ENCODE measurements at regions not wholly inside any gene's neighbourhood (a gene's known extent, or its start where the extent isn't known, plus 50 kb on each side); places are given as distances from the start of the nearest gene placed in this dataset.

DNA sequence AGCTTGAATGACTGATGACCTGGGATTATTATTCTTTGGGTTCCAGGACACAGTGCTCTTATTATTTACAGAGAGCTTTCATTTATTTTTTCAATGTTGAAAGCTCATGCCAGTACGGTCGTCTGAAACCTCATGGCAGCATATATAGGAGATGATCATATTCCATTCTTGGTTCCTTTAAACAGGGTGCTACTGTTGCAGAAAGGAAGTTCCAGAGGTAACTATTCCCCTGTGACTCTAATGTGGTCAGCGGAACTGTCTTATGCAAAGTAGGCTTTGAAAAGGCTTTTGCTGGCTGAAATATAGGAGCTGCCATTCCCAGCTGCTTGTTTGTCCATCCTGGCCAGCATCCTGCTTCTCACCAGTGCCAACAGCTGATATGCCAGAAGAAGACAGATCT is 208.3 kb upstream of the LEF1 start:
- H3K9me3 ChIP-seq = no peaks in the 10 kb centered on the region
- no peak overlapping the region for H3K4me3 ChIP-seq
- DNase-seq (ENCODE audit: extremely low spot score) = no peak
- WGBS = 65% methylated on average over 3 of the region's 3 CpGs
- H3K36me3 ChIP-seq = no peaks in the 10 kb centered on the region
- no peak overlapping the region for H3K27ac ChIP-seq (replicated peaks in 1 of 4)
- intact Hi-C loops (cut with DNase I) = no loop called here
- H3K27me3 ChIP-seq = peaks cover 0 to 17% (median 0%) of the 10 kb centered on the region in 4 donors
- no peak for TF ChIP-seq EP300 (IDR thresholded peaks at IDR 0.05)
- no peak for TF ChIP-seq POLR2A (IDR thresholded peaks at IDR 0.05; ENCODE audit: low read depth)
- no peak for TF ChIP-seq POLR2AphosphoS5 (IDR thresholded peaks at IDR 0.05)
- TF ChIP-seq, protein P1, sequence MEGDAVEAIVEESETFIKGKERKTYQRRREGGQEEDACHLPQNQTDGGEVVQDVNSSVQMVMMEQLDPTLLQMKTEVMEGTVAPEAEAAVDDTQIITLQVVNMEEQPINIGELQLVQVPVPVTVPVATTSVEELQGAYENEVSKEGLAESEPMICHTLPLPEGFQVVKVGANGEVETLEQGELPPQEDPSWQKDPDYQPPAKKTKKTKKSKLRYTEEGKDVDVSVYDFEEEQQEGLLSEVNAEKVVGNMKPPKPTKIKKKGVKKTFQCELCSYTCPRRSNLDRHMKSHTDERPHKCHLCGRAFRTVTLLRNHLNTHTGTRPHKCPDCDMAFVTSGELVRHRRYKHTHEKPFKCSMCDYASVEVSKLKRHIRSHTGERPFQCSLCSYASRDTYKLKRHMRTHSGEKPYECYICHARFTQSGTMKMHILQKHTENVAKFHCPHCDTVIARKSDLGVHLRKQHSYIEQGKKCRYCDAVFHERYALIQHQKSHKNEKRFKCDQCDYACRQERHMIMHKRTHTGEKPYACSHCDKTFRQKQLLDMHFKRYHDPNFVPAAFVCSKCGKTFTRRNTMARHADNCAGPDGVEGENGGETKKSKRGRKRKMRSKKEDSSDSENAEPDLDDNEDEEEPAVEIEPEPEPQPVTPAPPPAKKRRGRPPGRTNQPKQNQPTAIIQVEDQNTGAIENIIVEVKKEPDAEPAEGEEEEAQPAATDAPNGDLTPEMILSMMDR (IDR thresholded peaks at IDR 0.05) = no peak
- H3K4me1 ChIP-seq = no peaks in the 10 kb centered on the region

DNA sequence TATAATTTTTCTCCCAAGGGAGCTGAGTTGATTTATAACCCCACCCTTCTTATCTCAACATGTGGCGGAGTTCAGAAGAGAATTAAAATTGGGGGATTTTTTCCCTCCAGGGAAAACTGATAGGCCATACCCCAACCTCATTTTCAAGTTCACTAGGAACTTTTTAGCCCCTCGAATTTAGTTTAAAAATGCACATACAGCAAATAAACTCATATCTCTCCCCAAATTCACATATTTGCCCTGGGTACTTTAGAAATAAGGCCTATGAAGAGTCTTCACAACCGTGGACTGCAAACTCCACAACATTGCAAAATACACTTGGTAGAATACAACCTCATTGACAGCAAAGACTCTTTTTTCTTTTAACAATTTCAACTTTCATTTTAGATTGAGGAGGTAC is 206.7 kb upstream of the LEF1 start:
- Histone ChIP-seq H3K27me3 (peaks cover 0 to 25% (median 0%) of the 10 kb centered on the region in 4 donors), H3K27ac (replicated peaks in 1 of 4) (no peak overlapping the region), H3K4me1 (no peaks in the 10 kb centered on the region), H3K36me3 (no peaks in the 10 kb centered on the region), H3K9me3 (no peaks in the 10 kb centered on the region), H3K4me3 (no peak overlapping the region)
- intact Hi-C loops (cut with DNase I) = no loop called here
- WGBS = 84% methylated on average over 3 of the region's 3 CpGs
- peak; percentile 42 for DNase-seq (ENCODE audit: extremely low spot score)
- no peak for TF ChIP-seq EP300 (IDR thresholded peaks at IDR 0.05)
- no peak for TF ChIP-seq POLR2AphosphoS5 (IDR thresholded peaks at IDR 0.05)
- TF ChIP-seq, protein P1 (IDR thresholded peaks at IDR 0.05) = no peak
- TF ChIP-seq POLR2A (IDR thresholded peaks at IDR 0.05; ENCODE audit: low read depth) = no peak

DNA sequence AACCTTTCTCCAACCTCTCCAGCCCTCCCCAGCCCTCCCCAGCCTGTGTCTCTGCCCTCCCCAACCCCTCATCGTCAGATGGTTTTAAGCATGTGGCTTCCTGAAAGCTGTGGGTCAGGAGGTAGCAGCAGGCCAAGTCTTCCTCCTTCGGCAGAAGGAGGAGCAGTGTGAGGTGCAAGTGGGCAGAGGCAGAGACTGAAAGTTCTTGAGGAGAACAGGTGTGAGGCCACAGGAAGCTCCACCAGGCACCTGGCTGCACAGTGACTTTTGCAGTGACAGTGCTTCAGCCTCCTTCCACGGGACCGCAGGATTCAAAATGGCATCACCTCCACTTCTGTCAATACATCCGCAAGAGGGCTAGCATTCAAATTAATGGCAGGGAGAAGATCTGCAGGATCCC is 203.9 kb upstream of the LEF1 start:
- 86% methylated on average over 4 of the region's 5 CpGs for WGBS
- intact Hi-C loops (cut with DNase I) = no loop called here
- Histone ChIP-seq H3K9me3 (no peaks in the 10 kb centered on the region), H3K4me1 (no peaks in the 10 kb centered on the region), H3K27me3 (peaks cover 0 to 29% (median 0%) of the 10 kb centered on the region in 4 donors), H3K36me3 (no peaks in the 10 kb centered on the region), H3K27ac (replicated peaks in 1 of 4) (no peak overlapping the region), H3K4me3 (no peak overlapping the region)
- DNase-seq (ENCODE audit: extremely low spot score) = peak; percentile 70
- TF ChIP-seq, protein P1 (IDR thresholded peaks at IDR 0.05) = no peak
- no peak for TF ChIP-seq POLR2AphosphoS5 (IDR thresholded peaks at IDR 0.05)
- no peak for TF ChIP-seq POLR2A (IDR thresholded peaks at IDR 0.05; ENCODE audit: low read depth)
- no peak for TF ChIP-seq EP300 (IDR thresholded peaks at IDR 0.05)

DNA sequence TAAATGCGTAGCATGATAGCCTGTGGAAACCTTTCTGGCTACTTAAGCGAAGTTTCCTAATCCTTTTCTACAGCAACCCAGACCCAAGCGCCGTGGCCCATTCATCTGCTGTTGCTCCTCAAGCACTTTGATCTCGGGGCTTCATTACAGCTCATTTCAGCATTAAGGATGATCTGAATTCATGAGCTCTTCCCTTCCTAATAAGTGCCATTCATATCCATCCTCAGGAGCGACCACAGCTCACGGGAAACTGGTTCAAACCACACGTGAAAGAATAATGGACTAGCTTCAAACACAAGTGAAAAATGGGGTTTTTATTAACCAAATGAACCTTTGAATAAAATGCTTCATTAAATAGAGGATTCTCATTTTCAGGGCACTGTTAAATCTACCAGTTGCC is 202.6 kb upstream of the LEF1 start:
- no peak overlapping the region for H3K27ac ChIP-seq (replicated peaks in 1 of 4)
- H3K4me3 ChIP-seq = no peak overlapping the region
- DNase-seq (ENCODE audit: extremely low spot score) = peak; percentile 39
- no peaks in the 10 kb centered on the region for H3K4me1 ChIP-seq
- 77% methylated on average over 8 of the region's 8 CpGs for WGBS
- TF ChIP-seq POLR2AphosphoS5 (IDR thresholded peaks at IDR 0.05) (no peak), POLR2A (IDR thresholded peaks at IDR 0.05; ENCODE audit: low read depth) (no peak), EP300 (IDR thresholded peaks at IDR 0.05) (no peak)
- TF ChIP-seq, protein P1 (IDR thresholded peaks at IDR 0.05) = no peak
- H3K27me3 ChIP-seq = peaks cover 0 to 24% (median 0%) of the 10 kb centered on the region in 4 donors
- intact Hi-C loops (cut with DNase I) = no loop called here
- H3K9me3 ChIP-seq = no peaks in the 10 kb centered on the region
- H3K36me3 ChIP-seq = no peaks in the 10 kb centered on the region

Measured in esophagus muscularis mucosa (tissue), 4 donors.